Activated naive CD8-positive, alpha-beta T cell treated with anti-CD3 and anti-CD28 coated beads for 36 hours (primary cell): ENCODE measurements at regions not wholly inside any gene's neighbourhood (a gene's known extent, or its start where the extent isn't known, plus 50 kb on each side); places are given as distances from the start of the nearest gene placed in this dataset.
"Not testable (repeated sequence)": the region's sequence is repeated elsewhere in the genome, so short reads cannot be mapped to it uniquely, and the experiment has no call there.

Experiments
- DNase-seq: peaks from one replicate; pipeline ENCODE4 v3.0.0; 2021
- H3K27ac Mint-ChIP-seq: one replicate; pipeline ENCODE4 v1.8.0; 2022; ENCODE audit warnings: mild to moderate bottlenecking, moderate library complexity, mixed read lengths
- H3K27me3 Mint-ChIP-seq: one replicate; pipeline ENCODE4 v1.8.0; 2022; ENCODE audit warnings: mild to moderate bottlenecking, mixed read lengths
- H3K36me3 Mint-ChIP-seq: one replicate; pipeline ENCODE4 v1.8.0; 2021; ENCODE audit warnings: mild to moderate bottlenecking, mixed read lengths
- H3K4me1 Mint-ChIP-seq: one replicate; pipeline ENCODE4 v1.8.0; 2021; ENCODE audit warnings: mixed read lengths
- H3K4me3 Mint-ChIP-seq: one replicate; pipeline ENCODE4 v1.8.0; 2022; ENCODE audit warnings: mild to moderate bottlenecking, moderate library complexity, mixed read lengths
- H3K9me3 Mint-ChIP-seq: one replicate; pipeline ENCODE4 v1.8.0; 2022; ENCODE audit warnings: mixed read lengths

- not testable (repeated sequence) for H3K4me3 Mint-ChIP-seq, H3K27ac Mint-ChIP-seq, H3K9me3 Mint-ChIP-seq, H3K4me1 Mint-ChIP-seq, H3K27me3 Mint-ChIP-seq, DNase-seq, H3K36me3 Mint-ChIP-seq
Observed at GRCh38 chr1:83272484-83272883, 726.4 kb downstream of the TTLL7 start.

- H3K27ac Mint-ChIP-seq, H3K36me3 Mint-ChIP-seq, DNase-seq, H3K27me3 Mint-ChIP-seq, H3K9me3 Mint-ChIP-seq, H3K4me1 Mint-ChIP-seq, H3K4me3 Mint-ChIP-seq: not testable (repeated sequence)
Observed at GRCh38 chr1:83271834-83272233, 727.1 kb downstream of the TTLL7 start.

DNA sequence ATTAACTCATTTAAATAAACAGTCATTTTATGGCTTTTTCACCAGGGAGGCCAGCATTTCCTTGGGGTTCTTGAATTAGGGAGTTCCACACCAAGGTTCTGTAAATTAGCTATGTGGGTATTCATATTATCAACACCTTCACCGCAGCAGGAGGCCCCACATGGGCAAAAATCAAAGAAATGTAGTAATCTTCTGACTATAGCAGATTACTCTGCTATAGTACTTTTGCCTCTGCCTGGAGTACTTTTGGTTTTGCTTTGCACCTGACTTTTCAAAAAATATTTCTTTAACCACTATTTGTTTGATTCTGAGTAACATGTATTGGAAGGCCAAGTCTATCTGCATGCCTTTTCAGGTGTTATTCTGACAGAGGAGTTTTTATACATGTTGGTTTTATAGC is 728.1 kb downstream of the TTLL7 start:
- H3K4me3 Mint-ChIP-seq, DNase-seq, H3K9me3 Mint-ChIP-seq, H3K27me3 Mint-ChIP-seq, H3K36me3 Mint-ChIP-seq, H3K27ac Mint-ChIP-seq, H3K4me1 Mint-ChIP-seq: not testable (repeated sequence)

- not testable (repeated sequence) for DNase-seq, H3K27me3 Mint-ChIP-seq, H3K9me3 Mint-ChIP-seq, H3K27ac Mint-ChIP-seq, H3K4me1 Mint-ChIP-seq, H3K36me3 Mint-ChIP-seq, H3K4me3 Mint-ChIP-seq
Observed at GRCh38 chr1:83263808-83264207, 735.1 kb downstream of the TTLL7 start.

DNA sequence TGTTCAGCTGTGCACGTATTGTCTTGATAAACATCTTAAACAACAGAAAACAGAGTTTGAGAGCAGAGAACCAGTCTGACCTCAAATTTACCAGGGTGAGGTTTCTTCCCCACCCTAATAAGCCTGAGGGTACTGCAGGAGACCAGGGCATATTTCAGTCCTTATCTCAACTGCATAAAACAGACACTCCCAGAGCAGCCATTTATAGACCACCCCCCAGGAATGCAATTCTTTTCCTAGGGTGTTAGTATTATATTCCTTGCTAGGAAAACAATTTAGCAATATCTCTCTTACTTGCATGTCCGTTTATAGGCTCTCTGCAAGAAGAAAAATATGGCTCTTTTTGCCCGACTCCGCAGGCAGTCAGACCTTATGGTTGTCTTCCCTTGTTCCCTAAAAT is 747.2 kb downstream of the TTLL7 start:
- H3K4me1 Mint-ChIP-seq, result not testable (repeated sequence)

DNA sequence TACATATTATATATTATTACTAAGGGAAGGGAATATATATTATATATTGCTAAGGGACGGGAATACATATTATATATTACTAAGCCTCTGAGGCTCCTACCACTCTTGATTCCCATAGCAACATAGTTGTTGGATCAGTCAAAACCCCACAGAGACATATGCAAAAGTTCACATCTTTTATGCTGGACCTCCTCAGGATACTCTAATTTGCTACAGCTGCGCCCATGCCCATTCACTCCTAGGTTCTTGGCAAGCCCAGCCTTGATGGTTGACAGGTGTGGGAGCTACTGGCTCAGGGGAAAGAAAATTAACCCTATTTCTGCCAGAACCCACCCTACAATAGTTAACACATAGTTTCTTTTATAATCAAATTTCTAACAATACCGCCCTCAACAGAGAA is 752.2 kb downstream of the TTLL7 start:
- not testable (repeated sequence) for H3K4me1 Mint-ChIP-seq, H3K36me3 Mint-ChIP-seq, H3K27ac Mint-ChIP-seq, DNase-seq, H3K4me3 Mint-ChIP-seq, H3K9me3 Mint-ChIP-seq, H3K27me3 Mint-ChIP-seq

More for the DNA sequence above, 747.2 kb downstream of the TTLL7 start:
- not testable (repeated sequence) for H3K4me3 Mint-ChIP-seq, H3K36me3 Mint-ChIP-seq, H3K27me3 Mint-ChIP-seq, H3K27ac Mint-ChIP-seq, DNase-seq
- peaks cover 13% of the 10 kb centered on the region for H3K9me3 Mint-ChIP-seq

DNA sequence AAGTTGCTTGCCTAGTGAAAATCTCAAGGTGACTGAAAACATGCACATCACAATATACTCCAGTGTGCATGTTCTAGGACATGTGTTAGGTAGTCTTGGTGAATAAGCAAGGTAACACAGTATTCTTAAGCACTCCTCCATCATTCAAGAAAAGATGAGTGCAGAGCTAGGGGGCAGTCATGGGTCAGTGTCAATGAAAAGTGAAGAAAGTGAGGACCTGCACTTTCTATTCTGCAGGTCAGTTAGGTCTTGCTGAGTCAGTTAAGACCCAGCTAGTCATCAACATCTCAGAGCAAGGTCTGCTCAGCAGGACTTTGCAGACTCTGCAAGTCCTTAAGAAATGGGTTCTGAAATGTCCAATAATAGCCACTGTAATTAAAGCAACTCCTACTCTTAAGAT is 754.1 kb downstream of the TTLL7 start:
- H3K27ac Mint-ChIP-seq, DNase-seq, H3K27me3 Mint-ChIP-seq, H3K9me3 Mint-ChIP-seq, H3K4me3 Mint-ChIP-seq, H3K36me3 Mint-ChIP-seq, H3K4me1 Mint-ChIP-seq: not testable (repeated sequence)

- not testable (repeated sequence) for H3K27me3 Mint-ChIP-seq, H3K36me3 Mint-ChIP-seq, DNase-seq, H3K4me1 Mint-ChIP-seq, H3K27ac Mint-ChIP-seq, H3K4me3 Mint-ChIP-seq, H3K9me3 Mint-ChIP-seq
Observed at GRCh38 chr1:83239568-83239967, 759.4 kb downstream of the TTLL7 start.

- DNase-seq, H3K27ac Mint-ChIP-seq, H3K4me1 Mint-ChIP-seq, H3K27me3 Mint-ChIP-seq, H3K4me3 Mint-ChIP-seq, H3K36me3 Mint-ChIP-seq, H3K9me3 Mint-ChIP-seq: not testable (repeated sequence)
Observed at GRCh38 chr1:83238654-83239053, 760.3 kb downstream of the TTLL7 start.

DNA sequence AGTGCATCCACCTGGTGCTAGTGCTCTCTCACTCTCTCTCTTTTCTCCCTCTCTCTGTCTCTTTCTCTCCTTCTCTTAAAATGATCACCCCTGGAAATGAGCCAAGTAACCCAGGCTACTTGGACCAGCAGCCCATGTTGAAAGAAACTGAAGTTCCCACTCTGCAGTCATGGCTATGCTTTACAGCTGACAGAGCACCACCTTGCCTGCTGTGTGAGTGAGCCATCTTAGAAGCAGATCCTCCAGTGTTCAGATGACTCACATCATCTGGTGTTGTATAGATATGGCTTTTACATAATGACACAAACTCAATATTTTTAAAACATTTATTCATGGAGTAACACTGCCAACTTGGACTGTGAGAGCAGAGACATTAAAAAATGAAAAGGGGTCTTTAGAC is 779.1 kb downstream of the TTLL7 start:
- DNase-seq, H3K4me3 Mint-ChIP-seq, H3K27me3 Mint-ChIP-seq, H3K4me1 Mint-ChIP-seq, H3K36me3 Mint-ChIP-seq, H3K9me3 Mint-ChIP-seq, H3K27ac Mint-ChIP-seq: not testable (repeated sequence)

DNA sequence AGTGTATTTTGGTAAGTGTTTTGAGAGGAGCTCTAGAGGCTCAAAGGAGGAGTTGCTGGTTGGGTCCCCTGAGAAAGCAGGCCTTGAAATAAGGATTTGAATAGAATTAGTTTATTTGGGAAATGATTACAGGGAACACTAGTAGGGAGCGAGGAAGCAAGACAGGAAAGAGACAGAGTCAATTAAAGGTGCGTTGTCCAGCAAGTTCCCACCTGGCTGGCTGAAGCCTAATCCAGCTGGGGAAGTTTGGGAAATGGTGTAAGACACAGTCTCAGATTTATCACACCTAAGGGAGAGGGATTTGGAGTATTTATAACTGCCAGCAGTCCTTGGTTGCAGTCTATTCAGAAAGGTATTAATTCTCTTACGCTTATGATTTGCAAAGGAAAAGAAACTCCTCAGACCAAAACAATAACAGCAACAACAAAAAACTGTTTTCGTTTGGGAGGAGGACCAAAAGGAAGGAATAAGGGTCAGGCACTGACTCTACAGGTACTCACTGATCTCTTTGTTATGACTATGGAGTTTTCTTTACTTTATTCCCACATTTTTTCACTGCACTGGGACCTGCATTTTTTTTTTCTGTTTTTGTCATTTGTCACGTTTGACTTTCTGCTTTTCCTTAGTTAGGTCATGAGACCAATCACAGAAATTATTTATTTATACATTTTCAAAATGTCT is 780.8 kb downstream of the TTLL7 start:
- H3K36me3 Mint-ChIP-seq, H3K27ac Mint-ChIP-seq, H3K27me3 Mint-ChIP-seq, H3K4me3 Mint-ChIP-seq, DNase-seq, H3K4me1 Mint-ChIP-seq, H3K9me3 Mint-ChIP-seq: not testable (repeated sequence)

GRCh38 chr1:83214317-83214716 is 784.6 kb downstream of the TTLL7 start:
- not testable (repeated sequence) for H3K27me3 Mint-ChIP-seq, H3K4me3 Mint-ChIP-seq, H3K9me3 Mint-ChIP-seq, H3K4me1 Mint-ChIP-seq, H3K36me3 Mint-ChIP-seq, DNase-seq, H3K27ac Mint-ChIP-seq

- H3K4me3 Mint-ChIP-seq, H3K27ac Mint-ChIP-seq, H3K9me3 Mint-ChIP-seq, H3K27me3 Mint-ChIP-seq, DNase-seq, H3K36me3 Mint-ChIP-seq, H3K4me1 Mint-ChIP-seq: not testable (repeated sequence)
Observed at GRCh38 chr1:83213648-83214047, 785.3 kb downstream of the TTLL7 start.

GRCh38 chr1:83212033-83212432 is 786.9 kb downstream of the TTLL7 start:
- H3K9me3 Mint-ChIP-seq, H3K4me3 Mint-ChIP-seq, DNase-seq, H3K27ac Mint-ChIP-seq, H3K4me1 Mint-ChIP-seq, H3K36me3 Mint-ChIP-seq, H3K27me3 Mint-ChIP-seq: not testable (repeated sequence)

GRCh38 chr1:83208540-83208939 is 790.4 kb downstream of the TTLL7 start:
- not testable (repeated sequence) for DNase-seq, H3K9me3 Mint-ChIP-seq, H3K4me3 Mint-ChIP-seq, H3K4me1 Mint-ChIP-seq, H3K36me3 Mint-ChIP-seq, H3K27ac Mint-ChIP-seq, H3K27me3 Mint-ChIP-seq

DNA sequence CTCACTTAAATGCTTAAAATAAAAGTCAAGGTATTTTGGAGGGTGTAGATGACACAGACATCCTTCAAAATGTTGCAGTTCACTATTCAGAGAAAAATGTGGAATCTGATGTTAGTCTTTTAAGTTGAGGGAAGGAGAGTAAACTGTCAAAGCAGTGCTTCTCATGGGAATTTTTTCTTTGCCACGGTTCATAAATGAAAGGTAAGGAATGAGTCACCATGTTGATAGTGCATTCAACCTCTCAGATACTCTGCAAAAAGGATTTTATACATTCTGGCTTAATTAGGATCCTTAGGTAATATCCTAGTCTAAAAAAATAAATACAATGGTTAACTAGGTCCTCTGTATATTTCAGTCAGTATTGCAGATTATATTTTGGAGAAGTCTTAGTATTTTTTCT is 804.3 kb downstream of the TTLL7 start:
- not testable (repeated sequence) for H3K4me1 Mint-ChIP-seq, H3K4me3 Mint-ChIP-seq, H3K27me3 Mint-ChIP-seq, H3K9me3 Mint-ChIP-seq, DNase-seq, H3K27ac Mint-ChIP-seq, H3K36me3 Mint-ChIP-seq
